Omental fat pad (tissue), 3 donors: ENCODE measurements at regions not wholly inside any gene's neighbourhood (a gene's known extent, or its start where the extent isn't known, plus 50 kb on each side); places are given as distances from the start of the nearest gene placed in this dataset.

Experiments used
- ATAC-seq: fragments of 150-250 bp; one replicate; pipeline ENCODE4 v1.9.1; 2016; ENCODE audit warnings: mild to moderate bottlenecking, moderate library complexity; ENCODE audit not compliant: low FRiP score
- DNase-seq: peaks from one replicate; pipeline ENCODE4 v3.0.0-alpha.2; 2019; ENCODE audit warnings: low spot score
- CTCF ChIP-seq, 3 donors: fragments of 450-650 bp; IDR thresholded peaks; one replicate each; pipeline ENCODE4 v1.5.1; 2016 to 2017; ENCODE audit warnings: antibody characterized with exemption in 3 of 3, mild to moderate bottlenecking in 3 of 3, moderate library complexity in 2 of 3

GRCh38 chr11:56910785-56911184 lies 77.9 kb upstream of the OR5AK2 start:
- DNase-seq (no peak), ATAC-seq (no peak)
- no peak for TF ChIP-seq CTCF (IDR thresholded peaks at IDR 0.05)

- ATAC-seq = no peak
- no peak for DNase-seq
- TF ChIP-seq CTCF (IDR thresholded peaks at IDR 0.05) = no peak
Observed at GRCh38 chr11:56910046-56910773, 78.5 kb upstream of the OR5AK2 start.

DNA sequence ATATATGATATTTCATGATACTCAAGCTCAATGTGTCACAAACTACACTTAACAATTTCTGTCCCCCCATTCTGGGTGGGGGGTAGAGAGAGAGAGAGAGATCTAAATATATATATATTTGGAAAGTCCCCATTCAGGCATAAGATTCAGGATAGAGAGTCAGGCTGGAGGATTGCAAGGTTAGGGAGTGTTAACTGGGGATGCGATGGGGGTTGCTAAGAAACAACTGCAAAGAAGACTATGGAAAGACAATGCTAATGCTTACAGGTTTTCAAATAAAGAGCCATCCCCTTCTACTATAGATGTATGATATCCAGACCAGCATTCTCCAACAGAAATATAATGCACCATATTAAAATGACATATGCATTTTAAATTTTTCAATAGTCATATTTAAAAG lies 79.2 kb upstream of the OR5AK2 start:
- DNase-seq (no peak), ATAC-seq (no peak)
- TF ChIP-seq CTCF (IDR thresholded peaks at IDR 0.05) = no peak

GRCh38 chr11:56909080-56909479 lies 79.6 kb upstream of the OR5AK2 start:
- no peak for DNase-seq
- TF ChIP-seq CTCF (IDR thresholded peaks at IDR 0.05) = no peak
- no peak for ATAC-seq

GRCh38 chr11:56906683-56907148 lies 82.0 kb upstream of the OR5AK2 start:
- DNase-seq (no peak), ATAC-seq (no peak)
- no peak for TF ChIP-seq CTCF (IDR thresholded peaks at IDR 0.05)

- ATAC-seq = no peak
- no peak for TF ChIP-seq CTCF (IDR thresholded peaks at IDR 0.05)
- DNase-seq = no peak
Observed at GRCh38 chr11:56905936-56906335, 82.8 kb upstream of the OR5AK2 start.

DNA sequence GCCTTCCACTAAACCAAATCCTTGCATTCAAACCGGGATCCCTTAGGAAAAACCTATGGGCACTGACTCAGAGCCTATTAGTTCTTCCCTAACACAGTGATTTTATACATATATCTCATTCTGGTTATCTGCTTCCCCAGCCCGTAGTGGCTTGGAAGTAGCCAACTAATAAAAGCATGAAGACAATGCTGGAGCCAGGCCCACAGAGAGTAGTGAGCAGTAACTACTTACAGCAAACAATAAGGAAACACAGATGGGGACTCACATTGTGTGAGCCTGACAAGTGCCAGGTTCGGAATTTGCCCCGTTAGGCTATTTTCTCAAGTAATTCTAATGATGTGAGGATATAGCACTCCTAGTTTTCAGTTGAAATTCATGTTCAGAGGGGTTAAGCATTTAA lies 83.3 kb upstream of the OR5AK2 start:
- no peak for ATAC-seq
- no peak for DNase-seq
- TF ChIP-seq CTCF (IDR thresholded peaks at IDR 0.05) = no peak
